ENCODE measurements at regions not wholly inside any gene's neighbourhood (a gene's known extent, or its start where the extent isn't known, plus 50 kb on each side); places are given as distances from the start of the nearest gene placed in this dataset.

DNA sequence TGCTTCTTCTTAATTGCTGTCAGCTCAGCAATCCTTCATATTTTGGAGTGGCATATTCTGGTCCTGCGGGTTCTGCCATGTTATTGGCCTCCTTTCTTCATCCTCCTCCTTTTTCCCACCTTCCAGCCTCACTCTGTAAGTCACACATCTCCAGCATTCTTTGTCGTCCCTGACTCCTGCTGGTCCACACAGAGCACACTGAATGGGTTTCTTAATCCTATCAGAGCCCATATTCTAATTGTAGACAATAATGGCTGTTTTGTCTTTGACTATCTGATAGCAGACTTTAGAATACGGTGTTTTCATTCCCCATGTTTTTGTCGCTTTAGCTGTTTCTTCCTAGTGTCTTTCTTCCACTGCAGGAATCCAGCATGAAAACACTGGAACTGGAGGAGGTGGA is 389.6 kb downstream of the REEP3 start:
- no peak for TF ChIP-seq ZFP30 (CRISPR knock-in tag; IDR thresholded peaks at IDR 0.05)
- no peak for TF ChIP-seq RARB (CRISPR knock-in tag; IDR thresholded peaks at IDR 0.05)
- no peak for TF ChIP-seq ZNF565 (CRISPR knock-in tag; conservative IDR thresholded peaks at IDR 0.05; ENCODE audit: low read depth)
